T-cell (primary cell): ENCODE measurements at regions not wholly inside any gene's neighbourhood (a gene's known extent, or its start where the extent isn't known, plus 50 kb on each side); places are given as distances from the start of the nearest gene placed in this dataset.

Experiments
- ATAC-seq, 4 experiments: fragments of 200-7000 bp in 3 of 4; fragments of 150-1000 bp in 1 of 4; cut with Tn5 transposase; replicated peaks in 1 of 4; 1 replicate in 3 of 4; 2 replicates in 1 of 4; pipeline ENCODE4 v1.10.0; 2021; ENCODE audit warnings: moderate library complexity in 3 of 4, mild to moderate bottlenecking in 2 of 4, moderate number of reproducible peaks in 1 of 4
- CTCF ChIA-PET, 2 donors: fragments of 300-600 bp; sonication (Branson Sonifier 250); formaldehyde crosslinking; loops; one replicate each; lab custom pipeline; 2022; ENCODE audit warnings: antibody characterized with exemption in 2 of 2; lab: Charles Lee
- POLR2A ChIA-PET, 2 donors: fragments of 300-600 bp; sonication (Branson Sonifier 250); formaldehyde crosslinking; loops; one replicate each; lab custom pipeline; 2022; ENCODE audit warnings: antibody characterized with exemption in 2 of 2; lab: Charles Lee
- DNase-seq, 35 experiments: peaks; one replicate each; pipeline versions ENCODE4 v3.0.0 to v3.0.0-alpha.2; 2013 to 2023
- H3K27ac ChIP-seq: one replicate; pipeline ENCODE4 v1.5.1; 2013; ENCODE audit warnings: low read length
- H3K27me3 ChIP-seq, 2 experiments: replicated peaks in 1 of 2; 1 replicate in 1 of 2; 2 replicates in 1 of 2; pipeline versions ENCODE4 v1.6.1 to v1.7.0; 2013; ENCODE audit warnings: low read length in 1 of 2, mixed read lengths in 1 of 2; ENCODE audit not compliant: control insufficient read depth in 2 of 2, insufficient read depth in 2 of 2; ENCODE audit errors: extremely low read depth in 1 of 2
- H3K36me3 ChIP-seq, 2 donors: 1 replicate in 1 of 2; 2 replicates in 1 of 2; pipeline versions ENCODE4 v1.6.1 to v1.7.0; 2013; ENCODE audit warnings: low read length in 1 of 2; ENCODE audit not compliant: control insufficient read depth in 2 of 2, insufficient read depth in 1 of 2; ENCODE audit errors: extremely low read depth in 1 of 2
- H3K4me1 ChIP-seq, 2 experiments: 1 replicate in 1 of 2; 2 replicates in 1 of 2; pipeline versions ENCODE4 v1.6.1 to v1.7.0; 2013; ENCODE audit warnings: low read length in 2 of 2, mixed read lengths in 1 of 2; ENCODE audit not compliant: insufficient read depth in 2 of 2, control insufficient read depth in 1 of 2; ENCODE audit errors: extremely low read depth in 1 of 2
- H3K4me3 ChIP-seq, 2 donors: 1 replicate in 1 of 2; 2 replicates in 1 of 2; pipeline versions ENCODE4 v1.5.1 to v1.7.0; 2013; ENCODE audit warnings: mild to moderate bottlenecking in 2 of 2, low read length in 1 of 2, moderate library complexity in 1 of 2; ENCODE audit not compliant: control insufficient read depth in 1 of 2; ENCODE audit errors: extremely low read depth in 1 of 2
- H3K9me3 ChIP-seq: 2 replicates; pipeline ENCODE4 v1.7.0; 2013
- H3K27ac Mint-ChIP-seq, 2 donors: one replicate each; pipeline ENCODE4 v1.8.0; 2020 to 2021; ENCODE audit warnings: mild to moderate bottlenecking in 2 of 2, mixed read lengths in 2 of 2
- H3K27me3 Mint-ChIP-seq, 2 donors: one replicate each; pipeline ENCODE4 v1.8.0; 2021 to 2022; ENCODE audit warnings: mixed read lengths in 2 of 2
- H3K36me3 Mint-ChIP-seq: one replicate; pipeline ENCODE4 v1.8.0; 2021; ENCODE audit warnings: mixed read lengths
- H3K4me1 Mint-ChIP-seq, 3 donors: one replicate each; pipeline ENCODE4 v1.8.0; 2020 to 2022; ENCODE audit warnings: mixed read lengths in 3 of 3, mild to moderate bottlenecking in 1 of 3
- H3K4me3 Mint-ChIP-seq, 3 donors: one replicate each; pipeline ENCODE4 v1.8.0; 2020 to 2022; ENCODE audit warnings: mild to moderate bottlenecking in 3 of 3, mixed read lengths in 3 of 3, moderate library complexity in 3 of 3
- H3K9me3 Mint-ChIP-seq, 3 donors: one replicate each; pipeline ENCODE4 v1.8.0; 2020 to 2022; ENCODE audit warnings: mixed read lengths in 3 of 3
- WGBS: methylation state at CpG from one replicate; pipeline ENCODE4 v1.1.5; 2013; ENCODE audit warnings: missing lambda C conversion rate; ENCODE audit not compliant: insufficient coverage; 5-methylcytosine and 5-hydroxymethylcytosine counted together

DNA sequence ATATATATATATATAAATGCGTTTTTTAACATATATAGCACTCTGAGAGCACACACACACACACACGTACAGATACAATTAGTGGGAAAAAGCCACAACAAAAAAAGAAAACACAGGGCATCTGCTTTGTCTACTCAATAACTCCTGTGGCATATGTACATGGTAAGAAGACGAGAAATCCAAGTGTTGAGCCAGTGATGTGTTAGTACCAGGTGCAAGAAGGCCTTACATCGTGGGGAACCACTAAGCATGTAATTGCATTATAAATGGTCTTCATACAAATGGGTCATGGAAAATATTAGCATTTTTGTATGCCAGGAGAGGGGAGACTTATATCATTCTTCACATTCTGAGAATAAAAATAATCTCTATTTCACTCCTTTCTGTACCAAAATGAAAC is 62.7 kb upstream of the FAM47B start:
- H3K4me3 Mint-ChIP-seq, result no peak overlapping the region
- H3K27ac Mint-ChIP-seq, result no peak overlapping the region
- ChIA-PET POLR2A (no interaction called here), CTCF (no interaction called here)
- ATAC-seq, result no peak
- WGBS, result no CpG with 5 or more reads among the region's 4 CpGs
- no peaks in the 10 kb centered on the region for H3K9me3 Mint-ChIP-seq
- Histone ChIP-seq H3K9me3 (no peaks in the 10 kb centered on the region), H3K27me3 (no peaks in the 10 kb centered on the region), H3K36me3 (no peaks in the 10 kb centered on the region), H3K4me1 (no peaks in the 10 kb centered on the region), H3K27ac (no peak overlapping the region), H3K4me3 (no peak overlapping the region)
- H3K36me3 Mint-ChIP-seq, result no peaks in the 10 kb centered on the region
- no peak for DNase-seq
- H3K4me1 Mint-ChIP-seq, result no peaks in the 10 kb centered on the region
- no peaks in the 10 kb centered on the region for H3K27me3 Mint-ChIP-seq

DNA sequence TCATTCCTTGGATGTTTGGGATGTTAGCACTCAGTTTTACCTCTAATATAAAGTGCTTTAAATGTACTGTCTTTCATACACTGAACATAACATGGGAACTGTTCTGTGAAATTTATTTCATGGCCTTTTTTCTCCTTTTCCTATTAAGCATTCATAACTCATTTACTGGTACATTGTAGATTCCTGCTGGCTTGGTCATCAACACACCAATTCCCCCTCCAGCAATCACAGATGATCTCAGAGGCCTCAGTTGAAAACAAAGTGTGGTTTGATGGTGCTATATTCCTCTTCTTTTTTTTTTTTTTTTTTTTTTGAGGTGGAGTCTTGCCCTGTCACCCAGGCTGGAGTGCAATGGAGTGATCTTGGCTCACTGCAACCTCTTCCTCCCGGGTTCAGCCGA is 61.9 kb upstream of the FAM47B start:
- H3K4me3 Mint-ChIP-seq, result no peak overlapping the region
- H3K9me3 Mint-ChIP-seq, result no peaks in the 10 kb centered on the region
- no peaks in the 10 kb centered on the region for H3K4me1 Mint-ChIP-seq
- ATAC-seq, result no peak
- Histone ChIP-seq H3K4me1 (no peaks in the 10 kb centered on the region), H3K27me3 (no peaks in the 10 kb centered on the region), H3K4me3 (no peak overlapping the region), H3K36me3 (no peaks in the 10 kb centered on the region), H3K9me3 (no peaks in the 10 kb centered on the region), H3K27ac (no peak overlapping the region)
- ChIA-PET POLR2A (no interaction called here), CTCF (no interaction called here)
- no peak for DNase-seq
- H3K27ac Mint-ChIP-seq, result no peak overlapping the region
- H3K36me3 Mint-ChIP-seq, result no peaks in the 10 kb centered on the region
- WGBS, result no CpG with 5 or more reads among the region's 2 CpGs
- no peaks in the 10 kb centered on the region for H3K27me3 Mint-ChIP-seq

DNA sequence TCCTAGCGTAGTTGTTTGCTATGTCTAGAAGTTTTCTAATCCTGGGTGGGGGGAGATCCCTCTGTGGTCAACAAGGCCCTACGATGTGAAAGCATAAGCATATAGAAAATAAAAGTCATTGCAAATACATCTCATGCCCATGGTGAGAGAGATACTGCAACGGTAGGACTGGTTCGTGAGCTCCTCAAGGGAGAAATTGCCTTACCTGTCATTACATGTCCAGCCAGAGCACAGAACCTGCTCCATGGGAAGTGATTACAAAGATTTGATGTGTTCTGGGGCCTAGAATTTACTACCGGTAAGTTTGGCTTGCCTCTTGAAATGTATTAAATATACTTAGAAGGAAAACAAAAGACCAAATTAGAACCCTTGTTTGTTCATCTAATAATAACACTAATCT is 60.9 kb upstream of the FAM47B start:
- Histone ChIP-seq H3K27ac (no peak overlapping the region), H3K36me3 (no peaks in the 10 kb centered on the region), H3K27me3 (no peaks in the 10 kb centered on the region), H3K4me3 (no peak overlapping the region), H3K9me3 (no peaks in the 10 kb centered on the region), H3K4me1 (no peaks in the 10 kb centered on the region)
- H3K27ac Mint-ChIP-seq, result no peak overlapping the region
- ChIA-PET CTCF (interaction anchor here in 1 of 2 donors (0.6 kb wide), 1 partner anchor 105 kb away, joined by 4 read pairs; no protein-coding TSS in a partner anchor), POLR2A (no interaction called here)
- H3K4me3 Mint-ChIP-seq, result no peak overlapping the region
- ATAC-seq (no peak), DNase-seq (no peak)
- H3K36me3 Mint-ChIP-seq, result no peaks in the 10 kb centered on the region
- no peaks in the 10 kb centered on the region for H3K4me1 Mint-ChIP-seq
- H3K9me3 Mint-ChIP-seq, result peaks cover 0 to 2% (median 0%) of the 10 kb centered on the region in 3 donors
- no peaks in the 10 kb centered on the region for H3K27me3 Mint-ChIP-seq
- WGBS, result no CpG with 5 or more reads among the region's 5 CpGs

DNA sequence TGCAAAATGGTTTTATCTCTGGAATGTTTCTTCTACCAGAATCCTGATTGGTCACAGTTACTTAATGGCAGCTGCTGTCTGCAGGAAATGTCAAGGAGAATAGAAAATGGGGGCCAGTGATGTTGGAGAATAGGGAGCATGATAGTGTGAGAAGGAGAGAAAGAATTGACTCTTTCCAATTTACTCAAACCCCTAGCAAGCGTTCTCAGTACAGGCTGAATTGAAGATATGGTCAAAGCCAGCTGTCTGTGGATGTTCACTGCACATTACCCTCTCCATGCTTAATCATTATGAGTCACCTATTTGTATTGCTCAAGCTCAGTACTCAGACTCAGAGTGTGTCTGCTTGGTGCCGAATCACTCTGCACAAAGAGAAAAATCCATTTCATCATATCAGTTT is 57.8 kb upstream of the FAM47B start:
- CTCF ChIA-PET, result no interaction called here
- no peak overlapping the region for H3K27ac Mint-ChIP-seq
- Histone ChIP-seq H3K27me3 (no peaks in the 10 kb centered on the region), H3K9me3 (no peaks in the 10 kb centered on the region), H3K36me3 (no peaks in the 10 kb centered on the region), H3K4me3 (no peak overlapping the region), H3K4me1 (no peaks in the 10 kb centered on the region), H3K27ac (no peak overlapping the region)
- POLR2A ChIA-PET, result no interaction called here
- peaks cover 0 to 2% (median 0%) of the 10 kb centered on the region in 3 donors for H3K9me3 Mint-ChIP-seq
- no peak overlapping the region for H3K4me3 Mint-ChIP-seq
- no peaks in the 10 kb centered on the region for H3K4me1 Mint-ChIP-seq
- H3K27me3 Mint-ChIP-seq, result no peaks in the 10 kb centered on the region
- ATAC-seq, result no peak
- no CpG with 5 or more reads among the region's 2 CpGs for WGBS
- H3K36me3 Mint-ChIP-seq, result no peaks in the 10 kb centered on the region
- no peak for DNase-seq

DNA sequence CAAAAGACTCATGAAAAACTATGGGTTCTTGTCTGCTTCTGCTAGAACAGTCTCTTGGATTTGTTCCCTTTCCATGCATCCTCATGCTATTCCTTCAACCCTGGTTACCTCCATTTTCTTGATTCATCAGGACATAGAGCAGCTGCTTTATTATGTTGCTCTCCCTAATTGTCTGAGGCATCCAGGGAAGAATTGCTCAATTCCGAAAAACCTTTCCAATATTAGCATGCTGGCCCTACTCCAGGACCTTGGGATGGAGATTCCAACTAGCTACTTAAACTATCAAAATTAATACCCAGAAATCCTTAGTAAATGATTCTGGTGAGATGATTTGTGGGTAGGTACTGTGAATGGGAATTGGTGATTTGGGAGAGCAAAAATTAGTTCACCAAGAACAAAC is 56.6 kb upstream of the FAM47B start:
- POLR2A ChIA-PET, result no interaction called here
- H3K4me1 ChIP-seq, result no peaks in the 10 kb centered on the region
- no peaks in the 10 kb centered on the region for H3K9me3 ChIP-seq
- DNase-seq (no peak), ATAC-seq (no peak)
- no peaks in the 10 kb centered on the region for H3K4me1 Mint-ChIP-seq
- no peaks in the 10 kb centered on the region for H3K27me3 Mint-ChIP-seq
- no peaks in the 10 kb centered on the region for H3K27me3 ChIP-seq
- no peaks in the 10 kb centered on the region for H3K36me3 ChIP-seq
- H3K4me3 Mint-ChIP-seq, result no peak overlapping the region
- no peak overlapping the region for H3K27ac ChIP-seq
- WGBS, result no CpG with 5 or more reads among the region's 1 CpG
- peaks cover 0 to 2% (median 0%) of the 10 kb centered on the region in 3 donors for H3K9me3 Mint-ChIP-seq
- H3K4me3 ChIP-seq, result no peak overlapping the region
- H3K36me3 Mint-ChIP-seq, result no peaks in the 10 kb centered on the region
- CTCF ChIA-PET, result interaction anchor here in 1 of 2 donors (0.6 to 0.7 kb wide), 2 partner anchors 31 to 101 kb away, joined by 3 read pairs; no protein-coding TSS in a partner anchor
- no peak overlapping the region for H3K27ac Mint-ChIP-seq

DNA sequence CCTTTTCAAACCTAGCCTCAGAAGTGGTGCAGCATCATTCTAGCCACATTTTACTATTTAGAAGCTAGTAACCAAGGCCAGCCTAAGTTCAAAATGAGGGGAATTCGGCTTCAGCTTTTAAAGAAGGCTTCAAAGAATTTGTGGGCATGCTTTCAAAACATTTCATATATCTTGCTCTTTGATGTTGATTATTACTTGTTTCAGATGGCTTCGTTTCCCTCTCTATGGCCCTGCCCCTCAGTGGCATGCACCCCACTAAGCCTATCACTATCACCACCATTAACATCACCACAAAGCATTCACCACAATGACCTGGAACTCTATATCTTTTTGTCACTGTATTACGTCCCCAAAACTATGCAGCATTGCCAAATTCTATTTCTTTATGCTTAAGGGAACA is 51.2 kb upstream of the FAM47B start:
- H3K9me3 ChIP-seq, result no peaks in the 10 kb centered on the region
- H3K9me3 Mint-ChIP-seq, result peaks cover 0 to 1% (median 0%) of the 10 kb centered on the region in 3 donors
- no peaks in the 10 kb centered on the region for H3K36me3 Mint-ChIP-seq
- WGBS, result no CpG with 5 or more reads among the region's 3 CpGs
- no peak overlapping the region for H3K27ac Mint-ChIP-seq
- H3K4me1 Mint-ChIP-seq, result no peaks in the 10 kb centered on the region
- H3K4me3 Mint-ChIP-seq, result no peak overlapping the region
- ChIA-PET POLR2A (interaction anchor here in 1 of 2 donors (0.5 kb wide), 1 partner anchor 1935 kb away, joined by 4 read pairs; no protein-coding TSS in a partner anchor), CTCF (no interaction called here)
- H3K27me3 ChIP-seq, result no peaks in the 10 kb centered on the region
- no peak overlapping the region for H3K4me3 ChIP-seq
- DNase-seq (no peak), ATAC-seq (no peak)
- no peak overlapping the region for H3K27ac ChIP-seq
- no peaks in the 10 kb centered on the region for H3K27me3 Mint-ChIP-seq
- H3K4me1 ChIP-seq, result no peaks in the 10 kb centered on the region
- no peaks in the 10 kb centered on the region for H3K36me3 ChIP-seq
